Glutamatergic neuron (in vitro differentiated cells): ENCODE measurements at regions not wholly inside any gene's neighbourhood (a gene's known extent, or its start where the extent isn't known, plus 50 kb on each side); places are given as distances from the start of the nearest gene placed in this dataset.
"Not testable (repeated sequence)": the region's sequence is repeated elsewhere in the genome, so short reads cannot be mapped to it uniquely, and the experiment has no call there.

Experiments
- DNase-seq: peaks from one replicate; pipeline ENCODE4 v3.0.0; 2022
- H3K27ac Mint-ChIP-seq: one replicate; pipeline ENCODE4 v1.8.0; 2020; ENCODE audit warnings: mild to moderate bottlenecking, mixed read lengths, inconsistent platforms; ENCODE audit not compliant: unreplicated experiment
- H3K27me3 Mint-ChIP-seq: one replicate; pipeline ENCODE4 v1.8.0; 2020; ENCODE audit warnings: mild to moderate bottlenecking, moderate library complexity, mixed read lengths, inconsistent platforms; ENCODE audit not compliant: unreplicated experiment
- H3K36me3 Mint-ChIP-seq: one replicate; pipeline ENCODE4 v1.8.0; 2020; ENCODE audit warnings: mild to moderate bottlenecking, mixed read lengths, inconsistent platforms; ENCODE audit not compliant: unreplicated experiment
- H3K4me1 Mint-ChIP-seq: one replicate; pipeline ENCODE4 v1.8.0; 2020; ENCODE audit warnings: mild to moderate bottlenecking, low read depth, mixed read lengths, inconsistent platforms; ENCODE audit not compliant: unreplicated experiment
- H3K4me3 Mint-ChIP-seq: one replicate; pipeline ENCODE4 v1.8.0; 2020; ENCODE audit warnings: mild to moderate bottlenecking, mixed read lengths, inconsistent platforms; ENCODE audit not compliant: unreplicated experiment
- H3K9me3 Mint-ChIP-seq: one replicate; pipeline ENCODE4 v1.8.0; 2020; ENCODE audit warnings: mild to moderate bottlenecking, moderate library complexity, mixed read lengths, inconsistent platforms; ENCODE audit not compliant: unreplicated experiment
- CTCF ChIP-seq: fragments of 200-600 bp; sonication (generic); IDR thresholded peaks from one replicate; pipeline ENCODE4 v1.5.0; 2021; ENCODE audit not compliant: partially characterized antibody, unreplicated experiment

- peak overlapping the region; percentile 87 for H3K27ac Mint-ChIP-seq
- peaks cover 3% of the 10 kb centered on the region for H3K4me1 Mint-ChIP-seq
- TF ChIP-seq CTCF: peak; percentile 35
- H3K4me3 Mint-ChIP-seq: peak overlapping the region; percentile 82
- peak; percentile 89 for DNase-seq
- H3K9me3 Mint-ChIP-seq: peaks cover 2% of the 10 kb centered on the region
- no peaks in the 10 kb centered on the region for H3K27me3 Mint-ChIP-seq
- no peaks in the 10 kb centered on the region for H3K36me3 Mint-ChIP-seq
Observed at GRCh38 chr17:20908313-20909267, 134.2 kb downstream of the USP22 start.

GRCh38 chr17:20914658-20915057 is 128.2 kb downstream of the USP22 start:
- no peaks in the 10 kb centered on the region for H3K27me3 Mint-ChIP-seq
- no peak overlapping the region for H3K27ac Mint-ChIP-seq
- peaks cover 3% of the 10 kb centered on the region for H3K9me3 Mint-ChIP-seq
- DNase-seq: no peak
- no peaks in the 10 kb centered on the region for H3K4me1 Mint-ChIP-seq
- TF ChIP-seq CTCF: no peak
- H3K36me3 Mint-ChIP-seq: no peaks in the 10 kb centered on the region
- no peak overlapping the region for H3K4me3 Mint-ChIP-seq

GRCh38 chr17:20916383-20916782 is 126.4 kb downstream of the USP22 start:
- Mint-ChIP-seq H3K4me3 (no peak overlapping the region), H3K4me1 (no peaks in the 10 kb centered on the region), H3K9me3 (peaks cover 3% of the 10 kb centered on the region), H3K27ac (no peak overlapping the region), H3K36me3 (no peaks in the 10 kb centered on the region), H3K27me3 (no peaks in the 10 kb centered on the region)
- DNase-seq: no peak
- TF ChIP-seq CTCF: no peak

- not testable (repeated sequence) for H3K4me1 Mint-ChIP-seq, H3K27ac Mint-ChIP-seq, H3K36me3 Mint-ChIP-seq, H3K27me3 Mint-ChIP-seq, H3K9me3 Mint-ChIP-seq, DNase-seq, H3K4me3 Mint-ChIP-seq
Observed at GRCh38 chr17:20917610-20918306, 125.1 kb downstream of the USP22 start.

- no peak overlapping the region for H3K4me3 Mint-ChIP-seq
- H3K4me1 Mint-ChIP-seq: peaks cover 15% of the 10 kb centered on the region
- peaks cover 3% of the 10 kb centered on the region for H3K9me3 Mint-ChIP-seq
- no peak for TF ChIP-seq CTCF
- no peak for DNase-seq
- H3K36me3 Mint-ChIP-seq: no peaks in the 10 kb centered on the region
- H3K27ac Mint-ChIP-seq: no peak overlapping the region
- H3K27me3 Mint-ChIP-seq: no peaks in the 10 kb centered on the region
Observed at GRCh38 chr17:20920095-20920814, 122.6 kb downstream of the USP22 start.
